Adrenal gland (tissue), 5 donors: ENCODE measurements at regions not wholly inside any gene's neighbourhood (a gene's known extent, or its start where the extent isn't known, plus 50 kb on each side); places are given as distances from the start of the nearest gene placed in this dataset.

ENCODE experiments used
- POLR2A ChIP-seq, 2 donors: fragments of 450-650 bp; IDR thresholded peaks; one replicate each; pipeline ENCODE4 v1.6.1; 2017; ENCODE audit warnings: antibody characterized with exemption in 2 of 2, mild to moderate bottlenecking in 2 of 2, moderate library complexity in 1 of 2
- TF ChIP-seq, protein P1 (sequence below), 6 experiments: fragments of 450-650 bp in 4 of 6; fragments of 200-600 bp in 2 of 6; sonication (generic) in 1 of 6; IDR thresholded peaks; 1 replicate in 5 of 6; 2 replicates in 1 of 6; pipeline versions ENCODE4 v1.5.1 to v1.8.0; 2016 to 2021; ENCODE audit warnings: antibody characterized with exemption in 6 of 6, mild to moderate bottlenecking in 2 of 6, moderate library complexity in 1 of 6
- donor health status: DM: no; HTN: no; CAD: no.

DNA sequence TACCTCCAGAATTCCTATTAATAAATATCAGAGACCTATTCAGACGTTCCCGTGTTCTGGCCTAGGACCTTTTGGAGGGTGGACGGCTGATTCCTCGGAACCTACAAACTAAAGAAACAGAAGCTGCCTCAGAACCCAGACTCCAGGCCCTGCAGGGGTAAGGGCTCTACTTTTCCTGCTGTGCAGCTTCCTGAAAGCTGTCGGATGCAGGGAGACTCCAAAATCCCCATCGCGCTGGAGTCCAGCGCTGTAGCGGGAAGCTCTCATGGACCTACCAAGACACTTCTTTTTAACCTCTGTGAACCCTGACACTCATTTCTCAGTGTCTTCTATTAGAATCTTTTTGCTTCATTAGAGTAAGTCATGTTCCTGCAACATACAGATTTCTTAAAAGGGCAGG is 244.5 kb upstream of the PITRM1 start:
- no peak for TF ChIP-seq POLR2A (IDR thresholded peaks at IDR 0.05)
- TF ChIP-seq, protein P1, sequence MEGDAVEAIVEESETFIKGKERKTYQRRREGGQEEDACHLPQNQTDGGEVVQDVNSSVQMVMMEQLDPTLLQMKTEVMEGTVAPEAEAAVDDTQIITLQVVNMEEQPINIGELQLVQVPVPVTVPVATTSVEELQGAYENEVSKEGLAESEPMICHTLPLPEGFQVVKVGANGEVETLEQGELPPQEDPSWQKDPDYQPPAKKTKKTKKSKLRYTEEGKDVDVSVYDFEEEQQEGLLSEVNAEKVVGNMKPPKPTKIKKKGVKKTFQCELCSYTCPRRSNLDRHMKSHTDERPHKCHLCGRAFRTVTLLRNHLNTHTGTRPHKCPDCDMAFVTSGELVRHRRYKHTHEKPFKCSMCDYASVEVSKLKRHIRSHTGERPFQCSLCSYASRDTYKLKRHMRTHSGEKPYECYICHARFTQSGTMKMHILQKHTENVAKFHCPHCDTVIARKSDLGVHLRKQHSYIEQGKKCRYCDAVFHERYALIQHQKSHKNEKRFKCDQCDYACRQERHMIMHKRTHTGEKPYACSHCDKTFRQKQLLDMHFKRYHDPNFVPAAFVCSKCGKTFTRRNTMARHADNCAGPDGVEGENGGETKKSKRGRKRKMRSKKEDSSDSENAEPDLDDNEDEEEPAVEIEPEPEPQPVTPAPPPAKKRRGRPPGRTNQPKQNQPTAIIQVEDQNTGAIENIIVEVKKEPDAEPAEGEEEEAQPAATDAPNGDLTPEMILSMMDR (IDR thresholded peaks at IDR 0.05): no peak
